Keratinocyte (primary cell): ENCODE measurements at regions not wholly inside any gene's neighbourhood (a gene's known extent, or its start where the extent isn't known, plus 50 kb on each side); places are given as distances from the start of the nearest gene placed in this dataset.

ENCODE experiments used
- DNase-seq: peaks from one replicate; pipeline ENCODE4 v3.0.0-alpha.2; 2011; ENCODE audit warnings: low read depth, missing footprints, low spot score
- FAIRE-seq: peaks from 2 replicates; lab custom pipeline; 2011; peaks lifted over from hg19 to GRCh38; lab: Jason Lieb, UNC
- H2AFZ ChIP-seq: 2 replicates; pipeline ENCODE4 v1.6.0; 2012; ENCODE audit warnings: low read length, control low read depth, inconsistent platforms; ENCODE audit not compliant: control insufficient read depth
- H3K27ac ChIP-seq: 2 replicates; pipeline ENCODE4 v1.5.1; 2011; ENCODE audit warnings: low read length; ENCODE audit not compliant: control insufficient read depth, insufficient read depth
- H3K27me3 ChIP-seq: 3 replicates; pipeline ENCODE4 v1.6.0; 2011; ENCODE audit warnings: low read length; ENCODE audit not compliant: control insufficient read depth, insufficient read depth; ENCODE audit errors: extremely low read depth
- H3K36me3 ChIP-seq, 2 experiments: 2 replicates in 1 of 2; 3 replicates in 1 of 2; pipeline ENCODE4 v1.5.1; 2011; ENCODE audit warnings: low read length in 2 of 2, mild to moderate bottlenecking in 1 of 2; ENCODE audit not compliant: control insufficient read depth in 2 of 2, insufficient read depth in 2 of 2; ENCODE audit errors: extremely low read depth in 1 of 2
- H3K4me1 ChIP-seq: 3 replicates; pipeline ENCODE4 v1.5.1; 2011; ENCODE audit warnings: low read length; ENCODE audit not compliant: control insufficient read depth, insufficient read depth; ENCODE audit errors: extremely low read depth
- H3K4me2 ChIP-seq: 3 replicates; pipeline ENCODE4 v1.6.0; 2011; ENCODE audit warnings: low read depth, low read length; ENCODE audit not compliant: control insufficient read depth, insufficient read depth; ENCODE audit errors: extremely low read depth
- H3K4me3 ChIP-seq, 3 experiments: fragments of 200-600 bp in 1 of 3; sonication (generic) in 1 of 3; 2 replicates in 2 of 3; 3 replicates in 1 of 3; pipeline ENCODE4 v1.5.1; 2011 to 2016; ENCODE audit warnings: low read length in 3 of 3, mild to moderate bottlenecking in 3 of 3, control low read depth in 2 of 3, inconsistent platforms in 1 of 3, low read depth in 1 of 3, mixed read lengths in 1 of 3, mixed run types in 1 of 3, moderate library complexity in 1 of 3; ENCODE audit not compliant: control insufficient read depth in 2 of 3, insufficient read depth in 2 of 3; ENCODE audit errors: extremely low read depth in 1 of 3
- H3K79me2 ChIP-seq: 2 replicates; pipeline ENCODE4 v1.6.0; 2012; ENCODE audit warnings: low read length; ENCODE audit not compliant: control insufficient read depth, insufficient read depth
- H3K9ac ChIP-seq: 3 replicates; pipeline ENCODE4 v1.6.0; 2011; ENCODE audit warnings: low read length; ENCODE audit not compliant: control insufficient read depth, insufficient read depth; ENCODE audit errors: extremely low read depth
- H3K9me1 ChIP-seq: 3 replicates; pipeline ENCODE4 v1.6.0; 2011; ENCODE audit warnings: low read length; ENCODE audit not compliant: control insufficient read depth, insufficient read depth; ENCODE audit errors: extremely low read depth
- H3K9me3 ChIP-seq: 2 replicates; pipeline ENCODE4 v1.5.1; 2012; ENCODE audit warnings: low read depth, low read length; ENCODE audit not compliant: control insufficient read depth
- H4K20me1 ChIP-seq: 3 replicates; pipeline ENCODE4 v1.6.0; 2011; ENCODE audit warnings: low read length; ENCODE audit not compliant: control insufficient read depth, insufficient read depth; ENCODE audit errors: extremely low read depth
- CTCF ChIP-seq, 3 experiments: IDR thresholded peaks in 1 of 3; conservative IDR thresholded peaks in 1 of 3; optimal IDR thresholded peaks in 1 of 3; 2 replicates in 2 of 3; 3 replicates in 1 of 3; pipeline versions ENCODE3 to v1.5.1; 2011; ENCODE audit warnings: low read length in 3 of 3, mild to moderate bottlenecking in 3 of 3, moderate library complexity in 2 of 3, control low read depth in 1 of 3, inconsistent platforms in 1 of 3; ENCODE audit not compliant: insufficient read depth in 2 of 3; ENCODE audit errors: extremely low read depth in 1 of 3
- EZH2 ChIP-seq: IDR thresholded peaks from one replicate; pipeline ENCODE4 v1.6.1; 2012; ENCODE audit warnings: inconsistent platforms, mild to moderate bottlenecking, low read length, moderate library complexity
- dilution Hi-C: fragments of 300-500 bp; cut with MboI; formaldehyde crosslinking; loops from one replicate; pipeline ENCODE4 v1.7.0; 2020; ENCODE audit warnings: low sequenced_read_pairs; ENCODE audit not compliant: extremely low pct_ligation_motif_present

GRCh38 chr14:98623788-98624415 is 648.1 kb downstream of the BCL11B start:
- FAIRE-seq (no peak), DNase-seq (no peak)
- H3K9ac ChIP-seq = no peak overlapping the region

GRCh38 chr14:98633380-98633779 is 638.6 kb downstream of the BCL11B start:
- Histone ChIP-seq H3K9me3 (no peaks in the 10 kb centered on the region), H3K9ac (no peak overlapping the region), H3K27ac (no peak overlapping the region), H3K79me2 (no peaks in the 10 kb centered on the region), H3K4me2 (no peak overlapping the region), H4K20me1 (no peaks in the 10 kb centered on the region), H2AFZ (no peak overlapping the region), H3K4me1 (no peaks in the 10 kb centered on the region), H3K9me1 (no peaks in the 10 kb centered on the region), H3K36me3 (no peaks in the 10 kb centered on the region), H3K27me3 (no peaks in the 10 kb centered on the region), H3K4me3 (no peak overlapping the region)
- no peak for DNase-seq
- no peak for TF ChIP-seq CTCF (optimal IDR thresholded peaks at IDR 0.05 in 1 of 3, IDR thresholded peaks at IDR 0.05 in 1 of 3, conservative IDR thresholded peaks at IDR 0.05 in 1 of 3; ENCODE audit: extremely low read depth in 1 of 3, insufficient read depth in 2 of 3, low read length in 3 of 3)
- no peak for TF ChIP-seq EZH2
- dilution Hi-C loops = no loop called here
- FAIRE-seq = no peak

More at GRCh38 chr14:98623788-98624415, 648.1 kb downstream of the BCL11B start:
- Histone ChIP-seq H3K9me3 (no peaks in the 10 kb centered on the region), H2AFZ (no peak overlapping the region), H3K79me2 (no peaks in the 10 kb centered on the region), H3K4me3 (no peak overlapping the region), H4K20me1 (no peaks in the 10 kb centered on the region), H3K36me3 (no peaks in the 10 kb centered on the region), H3K27ac (no peak overlapping the region), H3K9me1 (no peaks in the 10 kb centered on the region), H3K4me1 (peaks cover 16% of the 10 kb centered on the region), H3K4me2 (no peak overlapping the region), H3K27me3 (no peaks in the 10 kb centered on the region)
- dilution Hi-C loops = no loop called here
- no peak for TF ChIP-seq EZH2
- TF ChIP-seq CTCF (optimal IDR thresholded peaks at IDR 0.05 in 1 of 3, IDR thresholded peaks at IDR 0.05 in 1 of 3, conservative IDR thresholded peaks at IDR 0.05 in 1 of 3; ENCODE audit: extremely low read depth in 1 of 3, insufficient read depth in 2 of 3, low read length in 3 of 3) = no peak
